PC-9 (cell line): ENCODE measurements at regions not wholly inside any gene's neighbourhood (a gene's known extent, or its start where the extent isn't known, plus 50 kb on each side); places are given as distances from the start of the nearest gene placed in this dataset.

Source experiments
- CTCF ChIP-seq: fragments of 200-600 bp; sonication (generic); conservative IDR thresholded peaks from 2 replicates; pipeline ENCODE4 v1.6.1; 2017; ENCODE audit warnings: mixed run types, antibody characterized with exemption, mild to moderate bottlenecking, moderate library complexity
- EZH2 ChIP-seq: fragments of 200-600 bp; sonication (generic); IDR thresholded peaks from 2 replicates; pipeline ENCODE4 v1.8.0; 2017; ENCODE audit warnings: antibody characterized with exemption, low read depth

GRCh38 chr7:69108097-69108496, 490.2 kb upstream of the AUTS2 start:
- TF ChIP-seq CTCF (no peak), EZH2 (no peak)
